ENCODE measurements at regions not wholly inside any gene's neighbourhood (a gene's known extent, or its start where the extent isn't known, plus 50 kb on each side); places are given as distances from the start of the nearest gene placed in this dataset.

DNA sequence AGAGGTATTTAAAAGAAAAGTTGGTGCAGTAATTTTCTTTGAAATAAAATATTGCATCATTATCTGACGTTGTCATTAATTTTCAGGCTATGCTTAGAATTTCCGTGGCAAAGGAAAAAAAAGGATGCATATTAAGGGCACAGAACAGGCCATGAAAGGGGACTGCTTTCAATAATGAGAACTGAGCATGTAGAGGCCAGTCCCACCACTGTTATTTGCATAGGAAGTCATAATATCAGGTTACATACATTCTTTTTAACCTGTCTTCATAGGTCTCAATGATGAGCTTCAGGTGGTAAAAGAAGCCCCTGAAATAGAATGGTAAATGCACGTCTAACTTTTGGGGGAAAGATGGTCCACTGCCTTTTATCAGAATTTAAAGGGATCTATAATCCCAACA lies 272.1 kb upstream of the ALCAM start:
- TF ChIP-seq, protein P1, sequence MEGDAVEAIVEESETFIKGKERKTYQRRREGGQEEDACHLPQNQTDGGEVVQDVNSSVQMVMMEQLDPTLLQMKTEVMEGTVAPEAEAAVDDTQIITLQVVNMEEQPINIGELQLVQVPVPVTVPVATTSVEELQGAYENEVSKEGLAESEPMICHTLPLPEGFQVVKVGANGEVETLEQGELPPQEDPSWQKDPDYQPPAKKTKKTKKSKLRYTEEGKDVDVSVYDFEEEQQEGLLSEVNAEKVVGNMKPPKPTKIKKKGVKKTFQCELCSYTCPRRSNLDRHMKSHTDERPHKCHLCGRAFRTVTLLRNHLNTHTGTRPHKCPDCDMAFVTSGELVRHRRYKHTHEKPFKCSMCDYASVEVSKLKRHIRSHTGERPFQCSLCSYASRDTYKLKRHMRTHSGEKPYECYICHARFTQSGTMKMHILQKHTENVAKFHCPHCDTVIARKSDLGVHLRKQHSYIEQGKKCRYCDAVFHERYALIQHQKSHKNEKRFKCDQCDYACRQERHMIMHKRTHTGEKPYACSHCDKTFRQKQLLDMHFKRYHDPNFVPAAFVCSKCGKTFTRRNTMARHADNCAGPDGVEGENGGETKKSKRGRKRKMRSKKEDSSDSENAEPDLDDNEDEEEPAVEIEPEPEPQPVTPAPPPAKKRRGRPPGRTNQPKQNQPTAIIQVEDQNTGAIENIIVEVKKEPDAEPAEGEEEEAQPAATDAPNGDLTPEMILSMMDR (IDR thresholded peaks at IDR 0.05; ENCODE audit: low read length): no peak
- TF ChIP-seq EZH2phosphoT487 (IDR thresholded peaks at IDR 0.05; ENCODE audit: low read length): no peak

Data from MM.1S (cell line).